ENCODE measurements at regions not wholly inside any gene's neighbourhood (a gene's known extent, or its start where the extent isn't known, plus 50 kb on each side); places are given as distances from the start of the nearest gene placed in this dataset.

DNA sequence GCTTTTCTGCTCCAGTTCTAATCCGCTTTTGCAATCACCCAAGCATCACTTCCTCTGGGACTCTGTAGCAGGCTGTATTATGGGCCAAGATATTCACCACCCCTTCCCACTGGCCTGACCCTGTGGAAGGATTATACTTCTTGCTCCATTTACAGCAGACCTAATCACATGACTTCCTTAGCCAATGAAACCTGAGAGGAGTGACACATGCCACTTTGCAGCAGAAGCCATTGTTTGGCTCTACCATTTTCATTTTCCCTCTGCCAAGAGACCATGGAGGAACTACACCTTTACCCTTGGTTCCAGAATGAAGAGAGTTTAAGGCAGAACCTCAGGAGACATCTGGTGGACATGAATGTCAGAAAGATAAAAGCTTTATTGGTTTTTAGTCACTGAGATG lies 134.9 kb upstream of the HSD17B12 start:
- no peaks in the 10 kb centered on the region for H3K27me3 ChIP-seq (ENCODE audit: control insufficient read depth in 1 of 2, insufficient read depth in 2 of 2, low read length in 1 of 2)
- intact Hi-C loops (cut with DNase I): no loop called here
- H3K4me3 ChIP-seq (ENCODE audit: low read length in 2 of 2): no peak overlapping the region
- ATAC-seq (ENCODE audit: low FRiP score) (no peak), DNase-seq (no peak)
- H3K27ac ChIP-seq (ENCODE audit: low read depth in 1 of 2, low read length in 2 of 2): no peak overlapping the region
- 83 to 88% methylated on average over 1 of the region's 1 CpG for WGBS, 2 donors
- H3K36me3 ChIP-seq (ENCODE audit: control insufficient read depth in 1 of 2, insufficient read depth in 2 of 2, low read length in 1 of 2): no peaks in the 10 kb centered on the region
- peaks cover 3% of the 10 kb centered on the region for H3K9me3 ChIP-seq (ENCODE audit: control insufficient read depth, low read length)
- no peaks in the 10 kb centered on the region for H3K4me1 ChIP-seq (ENCODE audit: control insufficient read depth in 1 of 2, insufficient read depth in 2 of 2, low read length in 2 of 2)

- Histone ChIP-seq H3K36me3 (ENCODE audit: control insufficient read depth in 1 of 2, insufficient read depth in 2 of 2, low read length in 1 of 2) (no peaks in the 10 kb centered on the region), H3K9me3 (ENCODE audit: control insufficient read depth, low read length) (peaks cover 3% of the 10 kb centered on the region), H3K27me3 (ENCODE audit: control insufficient read depth in 1 of 2, insufficient read depth in 2 of 2, low read length in 1 of 2) (no peaks in the 10 kb centered on the region), H3K27ac (ENCODE audit: low read depth in 1 of 2, low read length in 2 of 2) (no peak overlapping the region), H3K4me1 (ENCODE audit: control insufficient read depth in 1 of 2, insufficient read depth in 2 of 2, low read length in 2 of 2) (no peaks in the 10 kb centered on the region), H3K4me3 (ENCODE audit: low read length in 2 of 2) (no peak overlapping the region)
- no peak for ATAC-seq (ENCODE audit: low FRiP score)
- WGBS, 2 donors: 22 to 29% methylated on average over 26 to 27 of the region's 27 CpGs
- no peak for DNase-seq
- intact Hi-C loops (cut with DNase I): no loop called here
Measured at GRCh38 chr11:43546561-43547429, 133.7 kb upstream of the HSD17B12 start.

DNA sequence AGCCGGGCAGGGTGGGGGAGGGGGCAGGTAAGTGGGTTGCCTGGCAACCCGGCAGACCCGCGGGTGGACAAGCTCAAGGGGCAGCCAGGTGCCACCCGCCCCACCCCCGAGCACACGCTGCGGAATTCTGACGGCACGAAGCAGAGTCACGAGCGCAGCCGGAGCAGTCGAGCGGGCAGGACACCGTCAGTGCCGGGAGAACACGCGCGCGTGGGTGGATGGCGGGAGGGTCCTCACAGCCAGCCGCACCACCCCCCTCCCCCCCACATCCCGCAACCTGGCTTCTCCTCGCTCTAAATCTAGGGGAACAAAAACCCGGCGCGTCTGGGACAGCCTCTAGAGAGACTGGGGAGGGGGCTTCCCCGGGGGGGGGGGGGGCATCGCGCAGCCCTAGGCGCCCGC lies 133.1 kb upstream of the HSD17B12 start:
- DNase-seq: no peak
- WGBS, 2 donors: 2% methylated on average over 22 to 33 of the region's 33 CpGs
- Histone ChIP-seq H3K27ac (ENCODE audit: low read depth in 1 of 2, low read length in 2 of 2) (no peak overlapping the region), H3K4me1 (ENCODE audit: control insufficient read depth in 1 of 2, insufficient read depth in 2 of 2, low read length in 2 of 2) (no peaks in the 10 kb centered on the region), H3K36me3 (ENCODE audit: control insufficient read depth in 1 of 2, insufficient read depth in 2 of 2, low read length in 1 of 2) (no peaks in the 10 kb centered on the region), H3K27me3 (ENCODE audit: control insufficient read depth in 1 of 2, insufficient read depth in 2 of 2, low read length in 1 of 2) (no peaks in the 10 kb centered on the region), H3K9me3 (ENCODE audit: control insufficient read depth, low read length) (peaks cover 3% of the 10 kb centered on the region), H3K4me3 (ENCODE audit: low read length in 2 of 2) (no peak overlapping the region)
- no peak for ATAC-seq (ENCODE audit: low FRiP score)
- intact Hi-C loops (cut with DNase I): no loop called here

- H3K9me3 ChIP-seq (ENCODE audit: control insufficient read depth, low read length): peaks cover 3% of the 10 kb centered on the region
- H3K27ac ChIP-seq (ENCODE audit: low read depth in 1 of 2, low read length in 2 of 2): no peak overlapping the region
- no peaks in the 10 kb centered on the region for H3K4me1 ChIP-seq (ENCODE audit: control insufficient read depth in 1 of 2, insufficient read depth in 2 of 2, low read length in 2 of 2)
- no peaks in the 10 kb centered on the region for H3K27me3 ChIP-seq (ENCODE audit: control insufficient read depth in 1 of 2, insufficient read depth in 2 of 2, low read length in 1 of 2)
- whole genome bisulfite sequencing, 2 donors: 19 to 35% methylated on average over 26 to 51 of the region's 51 CpGs
- H3K4me3 ChIP-seq (ENCODE audit: low read length in 2 of 2): no peak overlapping the region
- DNase-seq (no peak), ATAC-seq (ENCODE audit: low FRiP score) (peak; percentile 30)
- intact Hi-C loops (cut with DNase I): no loop called here
- no peaks in the 10 kb centered on the region for H3K36me3 ChIP-seq (ENCODE audit: control insufficient read depth in 1 of 2, insufficient read depth in 2 of 2, low read length in 1 of 2)
Measured at GRCh38 chr11:43547889-43548381, 132.6 kb upstream of the HSD17B12 start.

GRCh38 chr11:43548916-43549315 lies 131.6 kb upstream of the HSD17B12 start:
- peaks cover 3% of the 10 kb centered on the region for H3K9me3 ChIP-seq (ENCODE audit: control insufficient read depth, low read length)
- DNase-seq (no peak), ATAC-seq (ENCODE audit: low FRiP score) (no peak)
- no peaks in the 10 kb centered on the region for H3K27me3 ChIP-seq (ENCODE audit: control insufficient read depth in 1 of 2, insufficient read depth in 2 of 2, low read length in 1 of 2)
- H3K4me1 ChIP-seq (ENCODE audit: control insufficient read depth in 1 of 2, insufficient read depth in 2 of 2, low read length in 2 of 2): no peaks in the 10 kb centered on the region
- no peak overlapping the region for H3K4me3 ChIP-seq (ENCODE audit: low read length in 2 of 2)
- intact Hi-C loops (cut with DNase I): no loop called here
- WGBS, 2 donors: 89 to 91% methylated on average over 4 of the region's 4 CpGs
- H3K27ac ChIP-seq (ENCODE audit: low read depth in 1 of 2, low read length in 2 of 2): no peak overlapping the region
- no peaks in the 10 kb centered on the region for H3K36me3 ChIP-seq (ENCODE audit: control insufficient read depth in 1 of 2, insufficient read depth in 2 of 2, low read length in 1 of 2)

- Histone ChIP-seq H3K27me3 (ENCODE audit: control insufficient read depth in 1 of 2, insufficient read depth in 2 of 2, low read length in 1 of 2) (no peaks in the 10 kb centered on the region), H3K27ac (ENCODE audit: low read depth in 1 of 2, low read length in 2 of 2) (no peak overlapping the region), H3K9me3 (ENCODE audit: control insufficient read depth, low read length) (peaks cover 3% of the 10 kb centered on the region), H3K4me3 (ENCODE audit: low read length in 2 of 2) (no peak overlapping the region), H3K4me1 (ENCODE audit: control insufficient read depth in 1 of 2, insufficient read depth in 2 of 2, low read length in 2 of 2) (no peaks in the 10 kb centered on the region), H3K36me3 (ENCODE audit: control insufficient read depth in 1 of 2, insufficient read depth in 2 of 2, low read length in 1 of 2) (no peaks in the 10 kb centered on the region)
- WGBS, 2 donors: 58 to 66% methylated on average over 6 of the region's 6 CpGs
- DNase-seq: no peak
- ATAC-seq (ENCODE audit: low FRiP score): no peak
- intact Hi-C loops (cut with DNase I): no loop called here
Measured at GRCh38 chr11:43549624-43550023, 130.9 kb upstream of the HSD17B12 start.

GRCh38 chr11:43550714-43551113 lies 129.8 kb upstream of the HSD17B12 start:
- H3K4me1 ChIP-seq (ENCODE audit: control insufficient read depth in 1 of 2, insufficient read depth in 2 of 2, low read length in 2 of 2): no peaks in the 10 kb centered on the region
- no peaks in the 10 kb centered on the region for H3K36me3 ChIP-seq (ENCODE audit: control insufficient read depth in 1 of 2, insufficient read depth in 2 of 2, low read length in 1 of 2)
- intact Hi-C loops (cut with DNase I): no loop called here
- H3K27ac ChIP-seq (ENCODE audit: low read depth in 1 of 2, low read length in 2 of 2): no peak overlapping the region
- no peaks in the 10 kb centered on the region for H3K27me3 ChIP-seq (ENCODE audit: control insufficient read depth in 1 of 2, insufficient read depth in 2 of 2, low read length in 1 of 2)
- no peaks in the 10 kb centered on the region for H3K9me3 ChIP-seq (ENCODE audit: control insufficient read depth, low read length)
- H3K4me3 ChIP-seq (ENCODE audit: low read length in 2 of 2): no peak overlapping the region
- 86 to 89% methylated on average over 4 of the region's 4 CpGs for WGBS, 2 donors
- ATAC-seq (ENCODE audit: low FRiP score) (no peak), DNase-seq (no peak)

DNA sequence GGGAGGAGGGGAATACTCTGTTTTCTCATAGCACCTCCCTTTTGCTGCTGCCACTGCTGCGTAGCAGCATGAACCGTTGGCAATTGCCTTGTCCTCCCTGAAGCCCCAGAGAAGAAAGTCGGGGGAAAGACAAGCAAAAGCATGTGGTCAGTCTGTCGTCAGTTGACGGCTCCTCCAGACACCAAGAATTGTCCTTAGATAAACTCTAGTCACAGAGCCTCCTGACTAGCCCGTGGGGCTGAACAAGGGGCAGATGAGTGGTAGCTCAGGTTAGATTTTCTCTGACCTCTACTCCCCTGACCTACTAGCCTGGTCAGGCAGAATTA lies 126.4 kb upstream of the HSD17B12 start:
- Histone ChIP-seq H3K4me3 (ENCODE audit: low read length in 2 of 2) (no peak overlapping the region), H3K4me1 (ENCODE audit: control insufficient read depth in 1 of 2, insufficient read depth in 2 of 2, low read length in 2 of 2) (no peaks in the 10 kb centered on the region), H3K27me3 (ENCODE audit: control insufficient read depth in 1 of 2, insufficient read depth in 2 of 2, low read length in 1 of 2) (no peaks in the 10 kb centered on the region), H3K9me3 (ENCODE audit: control insufficient read depth, low read length) (no peaks in the 10 kb centered on the region), H3K27ac (ENCODE audit: low read depth in 1 of 2, low read length in 2 of 2) (no peak overlapping the region), H3K36me3 (ENCODE audit: control insufficient read depth in 1 of 2, insufficient read depth in 2 of 2, low read length in 1 of 2) (no peaks in the 10 kb centered on the region)
- no peak for DNase-seq
- WGBS, 2 donors: 49 to 58% methylated on average over 6 of the region's 6 CpGs
- no peak for ATAC-seq (ENCODE audit: low FRiP score)
- intact Hi-C loops (cut with DNase I): no loop called here

DNA sequence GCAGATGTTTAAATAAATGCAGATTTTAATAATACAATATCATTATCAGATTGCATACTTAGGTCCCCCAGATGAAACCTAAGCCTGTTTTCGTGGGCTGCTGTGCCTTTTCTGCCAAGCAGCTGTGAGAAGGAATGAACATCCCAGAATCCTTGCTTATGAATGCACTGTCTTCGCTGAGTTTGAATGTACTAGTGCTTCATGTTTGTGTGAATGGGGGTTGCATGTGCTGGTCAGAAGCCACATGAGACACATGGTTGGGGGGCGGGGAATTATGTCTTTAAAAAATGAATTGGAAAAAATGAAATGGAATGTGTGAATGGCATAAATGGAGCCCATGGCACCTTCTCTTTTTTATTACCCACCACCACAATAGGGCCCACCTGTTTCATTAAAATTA lies 125.4 kb upstream of the HSD17B12 start:
- Histone ChIP-seq H3K27ac (ENCODE audit: low read depth in 1 of 2, low read length in 2 of 2) (no peak overlapping the region), H3K4me3 (ENCODE audit: low read length in 2 of 2) (no peak overlapping the region), H3K36me3 (ENCODE audit: control insufficient read depth in 1 of 2, insufficient read depth in 2 of 2, low read length in 1 of 2) (no peaks in the 10 kb centered on the region), H3K9me3 (ENCODE audit: control insufficient read depth, low read length) (no peaks in the 10 kb centered on the region), H3K4me1 (ENCODE audit: control insufficient read depth in 1 of 2, insufficient read depth in 2 of 2, low read length in 2 of 2) (no peaks in the 10 kb centered on the region), H3K27me3 (ENCODE audit: control insufficient read depth in 1 of 2, insufficient read depth in 2 of 2, low read length in 1 of 2) (no peaks in the 10 kb centered on the region)
- DNase-seq (no peak), ATAC-seq (ENCODE audit: low FRiP score) (no peak)
- intact Hi-C loops (cut with DNase I): no loop called here
- WGBS, 2 donors: 32 to 43% methylated on average over 3 of the region's 3 CpGs
